Stimulated activated naive CD8-positive, alpha-beta T cell treated with anti-CD3 and anti-CD28 coated beads, Interleukin-15, amount 100 ng/mL, for 72 hours (primary cell): ENCODE measurements at regions not wholly inside any gene's neighbourhood (a gene's known extent, or its start where the extent isn't known, plus 50 kb on each side); places are given as distances from the start of the nearest gene placed in this dataset.

Experiments
- ATAC-seq: fragments of 150-1000 bp; cut with Tn5 transposase; 2 replicates; pipeline ENCODE4 v1.10.0; 2021; ENCODE audit warnings: mild to moderate bottlenecking, moderate library complexity
- DNase-seq, 2 donors: peaks; one replicate each; pipeline ENCODE4 v3.0.0; 2021 to 2022
- H3K27ac Mint-ChIP-seq, 2 donors: one replicate each; pipeline ENCODE4 v1.8.0; 2022; ENCODE audit warnings: mild to moderate bottlenecking in 2 of 2, mixed read lengths in 2 of 2, moderate library complexity in 2 of 2
- H3K27me3 Mint-ChIP-seq: one replicate; pipeline ENCODE4 v1.8.0; 2022; ENCODE audit warnings: mixed read lengths
- H3K4me1 Mint-ChIP-seq: one replicate; pipeline ENCODE4 v1.8.0; 2022; ENCODE audit warnings: mild to moderate bottlenecking, mixed read lengths
- H3K4me3 Mint-ChIP-seq, 2 donors: one replicate each; pipeline ENCODE4 v1.8.0; 2022; ENCODE audit warnings: mild to moderate bottlenecking in 2 of 2, mixed read lengths in 2 of 2, moderate library complexity in 1 of 2
- H3K9me3 Mint-ChIP-seq, 2 donors: one replicate each; pipeline ENCODE4 v1.8.0; 2022; ENCODE audit warnings: mixed read lengths in 2 of 2

DNA sequence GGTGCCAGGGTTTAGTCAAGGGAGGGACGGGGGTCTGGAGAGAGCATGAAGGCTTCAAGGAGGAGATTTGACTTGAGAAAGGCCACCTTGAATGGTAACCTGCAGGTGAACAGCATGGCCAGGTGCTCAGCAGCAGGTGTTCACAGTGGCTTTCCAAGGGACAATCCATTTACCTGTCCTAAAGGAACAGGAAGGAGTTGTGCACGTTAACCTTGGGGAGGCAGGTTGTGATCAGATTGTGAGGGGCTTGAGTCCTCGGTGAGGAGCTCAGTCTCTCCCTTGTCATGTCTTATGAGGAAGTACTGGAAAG is 120.1 kb upstream of the ERCC6L2 start:
- H3K9me3 Mint-ChIP-seq: no peaks in the 10 kb centered on the region
- no peak overlapping the region for H3K4me3 Mint-ChIP-seq
- no peak overlapping the region for H3K27ac Mint-ChIP-seq
- no peak for ATAC-seq
- peaks cover 19% of the 10 kb centered on the region for H3K27me3 Mint-ChIP-seq
- DNase-seq: no peak
- H3K4me1 Mint-ChIP-seq: peaks cover 6% of the 10 kb centered on the region

DNA sequence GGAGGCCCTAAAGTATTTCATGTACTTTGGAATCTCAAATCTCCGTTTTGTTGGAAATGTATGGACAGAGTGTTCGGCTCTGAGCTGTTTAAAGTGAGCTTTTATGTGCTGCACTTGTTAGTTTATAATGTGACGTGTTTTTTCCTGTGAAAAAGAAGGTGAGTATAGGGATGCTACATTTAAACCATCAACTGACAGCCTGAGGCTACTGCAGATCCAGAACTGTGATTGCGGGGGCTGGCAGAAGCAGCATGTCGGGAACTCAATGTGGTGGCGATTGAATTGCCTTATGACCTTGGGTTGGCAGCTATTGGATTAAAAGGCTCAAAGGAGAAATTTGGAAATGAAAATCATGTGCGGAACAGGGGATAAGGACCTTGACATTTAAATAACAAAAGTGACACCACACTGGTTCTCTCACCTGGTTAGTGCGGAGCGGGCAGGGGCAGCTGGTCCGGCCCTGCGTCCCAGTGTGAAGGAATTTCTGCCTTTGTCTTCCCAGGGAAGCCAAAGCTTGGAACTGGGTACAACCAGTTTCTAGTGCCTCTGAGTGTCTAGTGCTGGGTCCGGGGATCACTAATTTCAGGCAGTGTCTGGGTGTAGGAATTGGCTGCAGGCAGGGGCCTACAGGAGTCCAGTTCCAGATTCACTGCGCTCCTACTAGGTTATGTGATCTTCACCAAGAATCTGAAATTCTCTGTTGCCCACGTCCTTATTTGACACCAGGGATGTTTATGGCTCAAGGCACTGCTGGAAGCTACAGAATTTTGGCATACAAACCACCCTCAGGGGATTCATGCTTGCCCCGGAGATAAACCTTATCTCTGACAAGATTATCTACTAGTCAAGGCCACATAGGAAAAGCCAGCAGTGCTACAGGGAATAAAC is 120.7 kb upstream of the ERCC6L2 start:
- Mint-ChIP-seq H3K4me3 (no peak overlapping the region), H3K27ac (no peak overlapping the region), H3K4me1 (peaks cover 7% of the 10 kb centered on the region), H3K27me3 (peaks cover 19% of the 10 kb centered on the region), H3K9me3 (no peaks in the 10 kb centered on the region)
- ATAC-seq: no peak
- no peak for DNase-seq

- Mint-ChIP-seq H3K9me3 (no peaks in the 10 kb centered on the region), H3K27me3 (peaks cover 19% of the 10 kb centered on the region), H3K27ac (no peak overlapping the region), H3K4me3 (no peak overlapping the region), H3K4me1 (peaks cover 12% of the 10 kb centered on the region)
- ATAC-seq (no peak), DNase-seq (no peak)
Measured at GRCh38 chr9:95753762-95754465, 121.6 kb upstream of the ERCC6L2 start.

DNA sequence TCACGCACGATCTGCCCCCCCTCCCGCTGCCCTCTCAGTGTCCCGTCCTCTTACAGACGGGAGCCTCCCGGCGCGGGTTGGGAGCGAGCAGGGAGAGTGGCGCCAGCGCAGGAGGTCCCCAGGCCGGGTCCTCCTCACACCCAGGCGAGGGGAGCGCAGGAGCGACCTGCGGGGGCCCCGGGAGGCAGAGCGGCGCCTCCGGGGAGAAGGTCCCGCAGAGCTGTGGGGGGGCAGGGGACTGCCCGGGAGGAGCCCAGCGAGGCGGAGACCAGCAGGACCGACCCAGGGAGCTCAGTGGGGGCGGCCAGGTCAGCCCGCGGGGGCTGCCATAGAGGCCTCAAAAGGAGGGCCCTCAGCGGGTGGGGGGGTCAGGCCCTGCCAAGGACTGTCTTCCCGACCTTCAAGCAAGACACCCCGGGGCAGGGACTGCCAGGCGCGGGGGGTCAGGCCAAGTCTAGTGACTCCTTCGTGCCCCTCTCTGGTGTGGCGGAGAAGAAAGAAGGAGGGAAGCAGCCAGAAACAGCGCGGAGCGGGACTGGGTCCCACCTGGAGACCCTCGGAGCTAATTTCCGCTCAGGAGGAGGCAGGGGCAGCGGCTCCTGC is 123.3 kb upstream of the ERCC6L2 start:
- no peak for DNase-seq
- Mint-ChIP-seq H3K27ac (no peak overlapping the region), H3K27me3 (peaks cover 28% of the 10 kb centered on the region), H3K4me3 (peak overlapping the region in 1 of 2 donors; percentile 41), H3K4me1 (peaks cover 12% of the 10 kb centered on the region), H3K9me3 (no peaks in the 10 kb centered on the region)
- ATAC-seq: peak; percentile 55

DNA sequence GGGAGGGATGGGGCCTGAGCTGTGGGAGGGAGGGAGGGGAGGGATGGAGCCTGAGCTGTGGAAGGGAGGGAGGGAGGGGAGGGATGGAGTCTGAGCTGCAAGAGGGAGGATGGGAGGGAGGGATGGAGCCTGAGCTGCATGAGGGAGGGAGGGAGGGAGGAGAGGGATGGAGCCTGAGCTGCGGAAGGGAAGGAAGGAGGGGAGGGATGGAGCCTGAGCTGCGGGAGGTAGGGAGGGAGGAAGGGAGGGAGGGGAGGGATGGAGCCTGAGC is 124.0 kb upstream of the ERCC6L2 start:
- H3K4me3 Mint-ChIP-seq: no peak overlapping the region
- DNase-seq (no peak), ATAC-seq (no peak)
- peaks cover 28% of the 10 kb centered on the region for H3K27me3 Mint-ChIP-seq
- H3K9me3 Mint-ChIP-seq: no peaks in the 10 kb centered on the region
- peaks cover 12% of the 10 kb centered on the region for H3K4me1 Mint-ChIP-seq
- no peak overlapping the region for H3K27ac Mint-ChIP-seq

GRCh38 chr9:95750725-95751519 is 124.6 kb upstream of the ERCC6L2 start:
- Mint-ChIP-seq H3K4me1 (peaks cover 12% of the 10 kb centered on the region), H3K27me3 (peaks cover 28% of the 10 kb centered on the region), H3K4me3 (peak overlapping the region; percentile 14 to 21), H3K9me3 (no peaks in the 10 kb centered on the region), H3K27ac (peak overlapping the region in 1 of 2 donors; percentile 31)
- ATAC-seq: peak; percentile 90
- DNase-seq: peak in 1 of 2 donors; percentile 60

DNA sequence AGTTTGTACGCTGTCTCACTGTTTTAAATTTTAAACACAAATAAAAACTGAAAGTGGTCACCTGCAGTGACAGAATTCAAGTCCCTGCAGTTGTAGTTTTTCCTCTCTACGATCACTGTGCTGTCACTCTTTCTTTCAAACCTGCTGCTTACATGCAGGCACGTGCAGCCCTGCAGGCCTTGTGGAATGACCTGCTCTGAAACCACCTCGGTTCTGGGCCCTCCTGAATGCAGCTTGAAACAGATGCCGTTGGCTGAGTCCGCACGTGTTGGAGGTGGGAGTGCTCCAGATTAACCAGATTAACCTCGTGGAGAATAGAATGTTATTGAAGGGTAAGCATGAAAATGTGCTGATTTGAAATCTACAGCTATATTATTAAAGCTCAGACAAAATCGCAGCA is 126.0 kb upstream of the ERCC6L2 start:
- H3K27me3 Mint-ChIP-seq: peaks cover 26% of the 10 kb centered on the region
- H3K27ac Mint-ChIP-seq: no peak overlapping the region
- no peak for DNase-seq
- peaks cover 12% of the 10 kb centered on the region for H3K4me1 Mint-ChIP-seq
- ATAC-seq: no peak
- H3K4me3 Mint-ChIP-seq: no peak overlapping the region
- no peaks in the 10 kb centered on the region for H3K9me3 Mint-ChIP-seq

DNA sequence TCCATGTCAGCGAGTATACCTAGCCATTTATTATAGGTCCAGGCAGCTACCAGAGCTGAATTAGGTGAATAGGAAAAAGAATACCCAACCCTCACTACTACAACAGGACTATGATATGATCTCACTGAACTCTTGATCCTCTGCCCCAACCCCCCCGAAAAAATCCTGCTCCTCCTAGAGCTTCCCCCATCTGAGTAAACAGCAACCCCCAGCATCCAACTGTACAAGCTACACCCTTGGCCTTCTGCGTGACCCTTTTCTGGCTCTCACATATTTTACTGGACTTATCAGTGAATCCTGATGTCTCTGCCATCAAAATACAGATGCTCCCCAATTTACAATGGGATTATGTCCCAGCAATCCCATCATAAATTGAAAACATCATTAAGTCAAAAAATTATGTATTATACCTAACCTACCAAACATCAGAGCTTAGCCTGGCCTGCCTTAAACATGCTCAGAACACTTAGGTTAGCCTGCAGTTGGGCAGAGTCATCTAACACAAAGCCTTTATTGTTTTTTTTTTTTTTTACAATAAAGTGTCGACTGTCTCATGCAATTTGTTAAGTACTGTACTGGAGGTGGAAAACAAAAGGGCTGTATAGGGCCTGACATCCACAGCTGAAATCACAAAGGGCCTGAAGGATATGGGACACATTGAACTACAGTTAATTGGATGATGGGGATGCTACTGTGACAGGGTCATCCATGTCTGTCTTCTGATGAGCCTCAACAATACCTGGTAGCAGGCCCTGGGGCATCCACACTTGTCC is 128.9 kb upstream of the ERCC6L2 start:
- Mint-ChIP-seq H3K27me3 (peaks cover 36% of the 10 kb centered on the region), H3K27ac (no peak overlapping the region), H3K4me1 (peaks cover 12% of the 10 kb centered on the region), H3K4me3 (no peak overlapping the region), H3K9me3 (no peaks in the 10 kb centered on the region)
- ATAC-seq: no peak
- no peak for DNase-seq

GRCh38 chr9:95742821-95743220 is 132.7 kb upstream of the ERCC6L2 start:
- no peak for ATAC-seq
- H3K27ac Mint-ChIP-seq: no peak overlapping the region
- peaks cover 11% of the 10 kb centered on the region for H3K4me1 Mint-ChIP-seq
- H3K27me3 Mint-ChIP-seq: peaks cover 30% of the 10 kb centered on the region
- no peak for DNase-seq
- no peaks in the 10 kb centered on the region for H3K9me3 Mint-ChIP-seq
- H3K4me3 Mint-ChIP-seq: no peak overlapping the region

DNA sequence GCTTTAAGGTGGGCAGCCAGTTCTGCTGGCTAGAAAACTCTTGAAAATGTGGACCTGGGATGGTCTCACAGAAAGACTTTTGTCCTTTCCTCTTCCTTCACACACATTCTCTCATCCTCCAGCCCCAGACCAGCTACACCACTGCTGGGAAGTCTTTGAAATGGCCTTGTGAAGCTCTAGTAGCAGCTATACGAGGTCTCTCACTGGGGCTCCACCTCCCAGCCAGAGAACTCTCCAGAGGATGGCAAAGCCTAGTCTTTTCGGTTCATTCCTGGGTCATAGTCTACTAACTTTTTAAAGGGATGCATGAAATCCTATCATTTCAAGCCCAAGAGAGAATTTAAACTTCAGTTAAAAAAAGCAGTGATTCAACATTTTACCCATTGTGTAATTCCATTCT is 133.9 kb upstream of the ERCC6L2 start:
- Mint-ChIP-seq H3K27me3 (peaks cover 38% of the 10 kb centered on the region), H3K27ac (no peak overlapping the region), H3K9me3 (no peaks in the 10 kb centered on the region), H3K4me3 (no peak overlapping the region), H3K4me1 (peaks cover 11% of the 10 kb centered on the region)
- no peak for ATAC-seq
- DNase-seq: no peak

GRCh38 chr9:95740217-95741004 is 135.1 kb upstream of the ERCC6L2 start:
- H3K27ac Mint-ChIP-seq: no peak overlapping the region
- H3K4me3 Mint-ChIP-seq: no peak overlapping the region
- ATAC-seq (no peak), DNase-seq (no peak)
- no peaks in the 10 kb centered on the region for H3K9me3 Mint-ChIP-seq
- peaks cover 41% of the 10 kb centered on the region for H3K27me3 Mint-ChIP-seq
- peaks cover 15% of the 10 kb centered on the region for H3K4me1 Mint-ChIP-seq

DNA sequence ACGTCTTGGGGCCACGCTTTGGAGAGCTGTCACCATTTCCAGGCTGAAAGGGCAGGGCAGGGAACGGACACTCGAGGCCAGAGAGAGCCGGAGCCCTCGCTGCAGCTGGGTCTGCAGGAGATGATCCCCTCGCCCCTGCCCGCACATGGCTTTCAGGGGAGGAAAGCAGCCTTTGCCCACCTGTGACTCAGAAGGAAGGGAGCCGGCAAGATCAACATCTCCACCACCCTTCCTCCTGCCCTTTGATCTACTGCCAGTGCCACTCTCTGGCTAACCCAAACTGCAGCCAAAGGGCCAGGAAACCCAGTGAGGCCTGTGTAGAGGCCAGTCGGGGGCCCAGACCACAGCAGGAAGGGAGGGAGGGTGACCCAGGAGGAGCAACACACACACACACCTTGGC is 137.1 kb upstream of the ERCC6L2 start:
- H3K27ac Mint-ChIP-seq: no peak overlapping the region

GRCh38 chr9:95736891-95737522 is 138.5 kb upstream of the ERCC6L2 start:
- no peaks in the 10 kb centered on the region for H3K9me3 Mint-ChIP-seq
- H3K4me1 Mint-ChIP-seq: peaks cover 39% of the 10 kb centered on the region
- H3K4me3 Mint-ChIP-seq: no peak overlapping the region
- DNase-seq (no peak), ATAC-seq (no peak)
- peak overlapping the region in 1 of 2 donors; percentile 72 for H3K27ac Mint-ChIP-seq
- peaks cover 40% of the 10 kb centered on the region for H3K27me3 Mint-ChIP-seq

More for the DNA sequence above, 137.1 kb upstream of the ERCC6L2 start:
- no peak for DNase-seq
- Mint-ChIP-seq H3K4me1 (peaks cover 34% of the 10 kb centered on the region), H3K4me3 (no peak overlapping the region), H3K27me3 (peaks cover 46% of the 10 kb centered on the region), H3K9me3 (no peaks in the 10 kb centered on the region)
- ATAC-seq: no peak

GRCh38 chr9:95736370-95736769 is 139.1 kb upstream of the ERCC6L2 start:
- no peak for DNase-seq
- Mint-ChIP-seq H3K4me3 (no peak overlapping the region), H3K27ac (no peak overlapping the region), H3K9me3 (no peaks in the 10 kb centered on the region), H3K27me3 (peaks cover 40% of the 10 kb centered on the region), H3K4me1 (peaks cover 39% of the 10 kb centered on the region)
- no peak for ATAC-seq
